WTC11 (cell line): ENCODE measurements at regions not wholly inside any gene's neighbourhood (a gene's known extent, or its start where the extent isn't known, plus 50 kb on each side); places are given as distances from the start of the nearest gene placed in this dataset.

Source experiments
- ATAC-seq: fragments of 200-7000 bp; cut with Tn5 transposase; 2 replicates; pipeline ENCODE4 v1.10.0; 2021; ENCODE audit warnings: mild to moderate bottlenecking, moderate library complexity
- CTCF ChIA-PET: fragments of 300-600 bp; sonication (Branson Sonifier 250); formaldehyde crosslinking; loops from one replicate; lab custom pipeline; 2021; ENCODE audit warnings: antibody characterized with exemption; lab: Charles Lee
- POLR2A ChIA-PET: fragments of 350-600 bp; sonication (Branson Sonifier 250); formaldehyde crosslinking; loops from one replicate; lab custom pipeline; 2021; ENCODE audit warnings: antibody characterized with exemption; lab: Charles Lee
- DNase-seq: peaks from one replicate; pipeline ENCODE4 v3.0.0; 2021; ENCODE audit warnings: low spot score
- H3K27ac Mint-ChIP-seq: 2 replicates; pipeline ENCODE4 v1.8.0; 2021; ENCODE audit warnings: mixed read lengths
- H3K27me3 Mint-ChIP-seq: 2 replicates; pipeline ENCODE4 v1.8.0; 2021; ENCODE audit warnings: low read depth, mild to moderate bottlenecking, moderate library complexity, mixed read lengths
- H3K36me3 Mint-ChIP-seq: 2 replicates; pipeline ENCODE4 v1.8.0; 2021; ENCODE audit warnings: mixed read lengths
- H3K4me1 Mint-ChIP-seq: 2 replicates; pipeline ENCODE4 v1.8.0; 2022; ENCODE audit warnings: mixed read lengths
- H3K4me3 Mint-ChIP-seq: 2 replicates; pipeline ENCODE4 v1.8.0; 2021; ENCODE audit warnings: mild to moderate bottlenecking, moderate library complexity, mixed read lengths
- H3K9me3 Mint-ChIP-seq: 2 replicates; pipeline ENCODE4 v1.8.0; 2021; ENCODE audit warnings: mixed read lengths
- ELF4 ChIP-seq: sonication (generic); formaldehyde crosslinking; IDR thresholded peaks from 2 replicates; pipeline ENCODE4 v1.8.1; 2022; ENCODE audit warnings: low read depth, mild to moderate bottlenecking, moderate library complexity, missing genetic modification reagents
- FOXK1 ChIP-seq: sonication (generic); formaldehyde crosslinking; IDR thresholded peaks from 2 replicates; pipeline ENCODE4 v1.8.0; 2022; ENCODE audit warnings: mild to moderate bottlenecking, moderate library complexity, missing genetic modification reagents
- JUN ChIP-seq: sonication (generic); formaldehyde crosslinking; IDR thresholded peaks from 2 replicates; pipeline ENCODE4 v1.8.0; 2023; ENCODE audit warnings: mild to moderate bottlenecking, missing genetic modification reagents
- NR1H2 ChIP-seq: sonication (generic); formaldehyde crosslinking; IDR thresholded peaks from 2 replicates; pipeline ENCODE4 v1.9.0; 2021; ENCODE audit warnings: mild to moderate bottlenecking, moderate library complexity, missing genetic modification reagents
- RELA ChIP-seq: sonication (generic); formaldehyde crosslinking; IDR thresholded peaks from 2 replicates; pipeline ENCODE4 v1.8.1; 2022; ENCODE audit warnings: missing genetic modification reagents, mild to moderate bottlenecking, borderline replicate concordance
- TCF7 ChIP-seq: sonication (generic); formaldehyde crosslinking; IDR thresholded peaks from 2 replicates; pipeline ENCODE4 v1.8.0; 2022; ENCODE audit warnings: mild to moderate bottlenecking, low read depth, missing genetic modification reagents, moderate library complexity
- ZNF263 ChIP-seq: sonication (generic); formaldehyde crosslinking; IDR thresholded peaks from 2 replicates; pipeline ENCODE4 v1.8.1; 2022; ENCODE audit warnings: low read depth, mild to moderate bottlenecking, moderate library complexity, missing genetic modification reagents
- ZNF423 ChIP-seq: fragments of 250-450 bp; sonication (Bioruptor Pico); IDR thresholded peaks from 2 replicates; pipeline ENCODE4 v2.1.2; 2022; ENCODE audit warnings: mild to moderate bottlenecking, moderate library complexity
- TF ChIP-seq, protein P1 (sequence below): fragments of 250-450 bp; sonication (Bioruptor Pico); conservative IDR thresholded peaks from 2 replicates; pipeline ENCODE4 v1.9.0; 2021; ENCODE audit warnings: mild to moderate bottlenecking
- TF ChIP-seq, protein P2 (sequence below): sonication (generic); formaldehyde crosslinking; IDR thresholded peaks from 2 replicates; pipeline ENCODE4 v1.8.0; 2022; ENCODE audit warnings: missing genetic modification reagents
- TF ChIP-seq, protein P3 (sequence below): sonication (generic); formaldehyde crosslinking; IDR thresholded peaks from 2 replicates; pipeline ENCODE4 v1.8.0; 2022; ENCODE audit warnings: mild to moderate bottlenecking, missing genetic modification reagents
- TF ChIP-seq, protein P4 (sequence below): fragments of 250-450 bp; sonication (Bioruptor Pico); IDR thresholded peaks from 2 replicates; pipeline ENCODE4 v1.9.0; 2021; ENCODE audit warnings: mild to moderate bottlenecking
- TF ChIP-seq, protein P5 (sequence below): fragments of 250-450 bp; sonication (Bioruptor Pico); IDR thresholded peaks from 2 replicates; pipeline ENCODE4 v1.8.0; 2021; ENCODE audit warnings: mild to moderate bottlenecking

DNA sequence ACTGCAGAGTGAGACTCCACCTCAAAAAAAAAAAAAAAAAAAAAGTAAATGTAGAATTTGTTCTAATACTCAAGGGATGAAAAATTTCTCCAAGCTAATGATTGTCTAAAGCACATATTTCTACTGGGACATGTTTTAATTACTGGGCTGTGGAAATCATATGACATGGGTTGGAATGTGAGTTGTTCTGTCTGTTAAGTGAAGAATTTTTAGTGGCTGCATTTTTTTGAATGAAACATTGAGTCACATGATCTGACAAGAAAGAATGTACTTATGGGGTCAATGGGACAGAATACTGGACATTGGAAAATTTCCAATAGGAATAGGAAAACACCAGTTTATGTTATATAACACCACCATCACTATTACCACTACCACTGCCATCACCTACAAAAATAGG is 123.8 kb upstream of the IVNS1ABP start (continued):
- TF ChIP-seq, protein P1, sequence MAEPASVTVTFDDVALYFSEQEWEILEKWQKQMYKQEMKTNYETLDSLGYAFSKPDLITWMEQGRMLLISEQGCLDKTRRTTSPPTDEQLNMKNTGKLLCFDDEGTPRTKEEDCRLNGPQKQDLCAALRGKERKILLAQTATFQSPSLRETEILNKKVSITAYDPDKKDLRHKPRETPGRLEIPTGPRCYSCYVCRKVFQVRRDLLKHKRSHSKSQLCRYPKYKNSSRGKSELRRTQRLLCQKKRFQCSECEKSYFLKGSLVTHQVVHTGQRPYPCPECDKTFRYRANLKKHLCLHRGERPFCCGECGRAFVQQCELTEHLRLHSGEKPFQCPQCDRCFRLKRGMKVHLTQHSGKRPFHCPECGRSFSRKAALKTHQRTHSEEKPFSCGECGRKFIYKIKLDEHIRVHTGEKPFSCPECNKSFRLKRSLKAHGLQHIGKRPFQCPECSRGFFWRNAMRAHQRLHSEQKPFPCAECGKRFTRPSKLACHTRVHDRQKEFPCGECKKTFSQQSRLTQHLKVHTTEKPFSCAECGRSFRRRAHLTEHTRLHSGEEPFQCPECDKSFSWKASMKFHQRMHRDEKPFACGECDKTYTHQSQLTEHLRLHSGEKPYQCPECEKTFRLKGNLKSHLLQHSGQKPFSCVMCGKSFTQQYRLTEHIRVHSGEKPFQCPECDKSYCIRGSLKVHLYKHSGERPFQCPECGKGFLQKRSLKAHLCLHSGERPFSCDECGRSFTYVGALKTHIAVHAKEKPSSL (CRISPR knock-in tag) = no peak
- TF ChIP-seq, protein P2, sequence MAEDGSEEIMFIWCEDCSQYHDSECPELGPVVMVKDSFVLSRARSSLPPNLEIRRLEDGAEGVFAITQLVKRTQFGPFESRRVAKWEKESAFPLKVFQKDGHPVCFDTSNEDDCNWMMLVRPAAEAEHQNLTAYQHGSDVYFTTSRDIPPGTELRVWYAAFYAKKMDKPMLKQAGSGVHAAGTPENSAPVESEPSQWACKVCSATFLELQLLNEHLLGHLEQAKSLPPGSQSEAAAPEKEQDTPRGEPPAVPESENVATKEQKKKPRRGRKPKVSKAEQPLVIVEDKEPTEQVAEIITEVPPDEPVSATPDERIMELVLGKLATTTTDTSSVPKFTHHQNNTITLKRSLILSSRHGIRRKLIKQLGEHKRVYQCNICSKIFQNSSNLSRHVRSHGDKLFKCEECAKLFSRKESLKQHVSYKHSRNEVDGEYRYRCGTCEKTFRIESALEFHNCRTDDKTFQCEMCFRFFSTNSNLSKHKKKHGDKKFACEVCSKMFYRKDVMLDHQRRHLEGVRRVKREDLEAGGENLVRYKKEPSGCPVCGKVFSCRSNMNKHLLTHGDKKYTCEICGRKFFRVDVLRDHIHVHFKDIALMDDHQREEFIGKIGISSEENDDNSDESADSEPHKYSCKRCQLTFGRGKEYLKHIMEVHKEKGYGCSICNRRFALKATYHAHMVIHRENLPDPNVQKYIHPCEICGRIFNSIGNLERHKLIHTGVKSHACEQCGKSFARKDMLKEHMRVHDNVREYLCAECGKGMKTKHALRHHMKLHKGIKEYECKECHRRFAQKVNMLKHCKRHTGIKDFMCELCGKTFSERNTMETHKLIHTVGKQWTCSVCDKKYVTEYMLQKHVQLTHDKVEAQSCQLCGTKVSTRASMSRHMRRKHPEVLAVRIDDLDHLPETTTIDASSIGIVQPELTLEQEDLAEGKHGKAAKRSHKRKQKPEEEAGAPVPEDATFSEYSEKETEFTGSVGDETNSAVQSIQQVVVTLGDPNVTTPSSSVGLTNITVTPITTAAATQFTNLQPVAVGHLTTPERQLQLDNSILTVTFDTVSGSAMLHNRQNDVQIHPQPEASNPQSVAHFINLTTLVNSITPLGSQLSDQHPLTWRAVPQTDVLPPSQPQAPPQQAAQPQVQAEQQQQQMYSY (CRISPR knock-in tag) = no peak
- TF ChIP-seq RELA (no peak), JUN (CRISPR knock-in tag) (no peak), ZNF423 (no peak), TCF7 (CRISPR knock-in tag) (no peak)
- TF ChIP-seq, protein P3, sequence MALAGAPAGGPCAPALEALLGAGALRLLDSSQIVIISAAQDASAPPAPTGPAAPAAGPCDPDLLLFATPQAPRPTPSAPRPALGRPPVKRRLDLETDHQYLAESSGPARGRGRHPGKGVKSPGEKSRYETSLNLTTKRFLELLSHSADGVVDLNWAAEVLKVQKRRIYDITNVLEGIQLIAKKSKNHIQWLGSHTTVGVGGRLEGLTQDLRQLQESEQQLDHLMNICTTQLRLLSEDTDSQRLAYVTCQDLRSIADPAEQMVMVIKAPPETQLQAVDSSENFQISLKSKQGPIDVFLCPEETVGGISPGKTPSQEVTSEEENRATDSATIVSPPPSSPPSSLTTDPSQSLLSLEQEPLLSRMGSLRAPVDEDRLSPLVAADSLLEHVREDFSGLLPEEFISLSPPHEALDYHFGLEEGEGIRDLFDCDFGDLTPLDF (CRISPR knock-in tag) = no peak
- TF ChIP-seq, protein P4, sequence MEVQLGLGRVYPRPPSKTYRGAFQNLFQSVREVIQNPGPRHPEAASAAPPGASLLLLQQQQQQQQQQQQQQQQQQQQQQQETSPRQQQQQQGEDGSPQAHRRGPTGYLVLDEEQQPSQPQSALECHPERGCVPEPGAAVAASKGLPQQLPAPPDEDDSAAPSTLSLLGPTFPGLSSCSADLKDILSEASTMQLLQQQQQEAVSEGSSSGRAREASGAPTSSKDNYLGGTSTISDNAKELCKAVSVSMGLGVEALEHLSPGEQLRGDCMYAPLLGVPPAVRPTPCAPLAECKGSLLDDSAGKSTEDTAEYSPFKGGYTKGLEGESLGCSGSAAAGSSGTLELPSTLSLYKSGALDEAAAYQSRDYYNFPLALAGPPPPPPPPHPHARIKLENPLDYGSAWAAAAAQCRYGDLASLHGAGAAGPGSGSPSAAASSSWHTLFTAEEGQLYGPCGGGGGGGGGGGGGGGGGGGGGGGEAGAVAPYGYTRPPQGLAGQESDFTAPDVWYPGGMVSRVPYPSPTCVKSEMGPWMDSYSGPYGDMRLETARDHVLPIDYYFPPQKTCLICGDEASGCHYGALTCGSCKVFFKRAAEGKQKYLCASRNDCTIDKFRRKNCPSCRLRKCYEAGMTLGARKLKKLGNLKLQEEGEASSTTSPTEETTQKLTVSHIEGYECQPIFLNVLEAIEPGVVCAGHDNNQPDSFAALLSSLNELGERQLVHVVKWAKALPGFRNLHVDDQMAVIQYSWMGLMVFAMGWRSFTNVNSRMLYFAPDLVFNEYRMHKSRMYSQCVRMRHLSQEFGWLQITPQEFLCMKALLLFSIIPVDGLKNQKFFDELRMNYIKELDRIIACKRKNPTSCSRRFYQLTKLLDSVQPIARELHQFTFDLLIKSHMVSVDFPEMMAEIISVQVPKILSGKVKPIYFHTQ = no peak

DNA sequence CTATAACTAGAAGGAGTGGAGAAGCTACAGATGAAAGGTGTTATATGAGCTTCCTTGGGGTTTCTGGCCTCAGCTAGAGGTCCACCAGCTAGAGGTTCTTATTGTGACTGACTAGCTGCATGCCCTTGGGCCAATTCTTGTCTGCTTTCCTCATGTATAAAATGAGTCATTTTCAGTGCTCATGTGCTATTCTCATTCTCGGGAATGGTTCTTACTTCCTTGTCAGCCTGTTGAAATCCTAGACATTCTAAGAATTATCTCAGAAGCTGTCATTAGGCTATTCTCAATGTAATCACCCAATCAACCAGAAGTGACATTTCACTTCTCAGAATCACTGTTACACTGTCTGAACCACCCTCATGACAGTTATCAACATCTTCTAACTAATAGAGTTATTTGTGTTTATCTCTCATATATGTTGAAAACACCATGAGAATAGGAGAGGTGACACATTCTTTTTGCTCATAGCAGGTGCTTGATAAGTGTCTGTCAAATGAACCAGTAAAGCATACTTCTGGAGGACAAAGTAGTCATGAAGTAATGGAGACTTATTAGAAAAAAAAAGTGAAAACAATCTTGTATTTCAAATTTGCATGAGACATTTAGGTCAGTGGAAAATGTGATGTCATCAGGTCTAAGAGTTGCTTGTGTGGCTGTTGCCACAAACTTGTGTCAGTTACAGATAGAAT is 122.8 kb upstream of the IVNS1ABP start:
- ChIA-PET CTCF (no interaction called here), POLR2A (interaction anchor here (0.7 kb wide), 1 partner anchor 34 kb away, joined by 5 read pairs; no protein-coding TSS in a partner anchor)
- TF ChIP-seq NR1H2 = no peak
- no peak for TF ChIP-seq ELF4 (CRISPR knock-in tag)
- no peak for TF ChIP-seq FOXK1 (CRISPR knock-in tag)
- TF ChIP-seq, protein P5, sequence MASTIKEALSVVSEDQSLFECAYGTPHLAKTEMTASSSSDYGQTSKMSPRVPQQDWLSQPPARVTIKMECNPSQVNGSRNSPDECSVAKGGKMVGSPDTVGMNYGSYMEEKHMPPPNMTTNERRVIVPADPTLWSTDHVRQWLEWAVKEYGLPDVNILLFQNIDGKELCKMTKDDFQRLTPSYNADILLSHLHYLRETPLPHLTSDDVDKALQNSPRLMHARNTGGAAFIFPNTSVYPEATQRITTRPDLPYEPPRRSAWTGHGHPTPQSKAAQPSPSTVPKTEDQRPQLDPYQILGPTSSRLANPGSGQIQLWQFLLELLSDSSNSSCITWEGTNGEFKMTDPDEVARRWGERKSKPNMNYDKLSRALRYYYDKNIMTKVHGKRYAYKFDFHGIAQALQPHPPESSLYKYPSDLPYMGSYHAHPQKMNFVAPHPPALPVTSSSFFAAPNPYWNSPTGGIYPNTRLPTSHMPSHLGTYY (CRISPR knock-in tag) = no peak
- no peak for TF ChIP-seq ZNF263
- H3K4me3 Mint-ChIP-seq = no peak overlapping the region
- no peaks in the 10 kb centered on the region for H3K36me3 Mint-ChIP-seq
- H3K9me3 Mint-ChIP-seq = no peaks in the 10 kb centered on the region
- no peak for ATAC-seq
- H3K27ac Mint-ChIP-seq = no peak overlapping the region
- DNase-seq = no peak
- no peaks in the 10 kb centered on the region for H3K27me3 Mint-ChIP-seq
- H3K4me1 Mint-ChIP-seq = no peaks in the 10 kb centered on the region
